GM23248 (cell line): ENCODE measurements at regions not wholly inside any gene's neighbourhood (a gene's known extent, or its start where the extent isn't known, plus 50 kb on each side); places are given as distances from the start of the nearest gene placed in this dataset.

ENCODE experiments used
- DNase-seq: peaks from one replicate; pipeline ENCODE4 v3.0.0-alpha.2; 2015
- H2AFZ ChIP-seq: fragments of 200-600 bp; sonication (generic); 2 replicates; pipeline ENCODE4 v1.6.1; 2016; ENCODE audit warnings: antibody characterized with exemption
- H3F3A ChIP-seq: fragments of 200-600 bp; sonication (generic); 2 replicates; pipeline ENCODE4 v1.6.1; 2016; ENCODE audit warnings: mild to moderate bottlenecking, antibody characterized with exemption, mixed run types; ENCODE audit not compliant: insufficient read depth
- H3K27ac ChIP-seq: fragments of 200-600 bp; sonication (generic); 2 replicates; pipeline ENCODE4 v1.5.1; 2016; ENCODE audit warnings: mild to moderate bottlenecking
- H3K27me3 ChIP-seq: fragments of 200-600 bp; sonication (generic); replicated peaks from 2 replicates; pipeline ENCODE4 v1.6.1; 2016; ENCODE audit warnings: mild to moderate bottlenecking; ENCODE audit not compliant: insufficient read depth
- H3K36me3 ChIP-seq: fragments of 200-600 bp; sonication (generic); 2 replicates; pipeline ENCODE4 v1.6.1; 2016; ENCODE audit warnings: low read depth, mild to moderate bottlenecking
- H3K4me1 ChIP-seq: fragments of 200-600 bp; sonication (generic); 2 replicates; pipeline ENCODE4 v1.6.1; 2016; ENCODE audit warnings: mild to moderate bottlenecking; ENCODE audit not compliant: insufficient read depth
- H3K4me2 ChIP-seq: fragments of 200-600 bp; sonication (generic); one replicate; pipeline ENCODE4 v1.6.1; 2016; ENCODE audit warnings: mild to moderate bottlenecking; ENCODE audit not compliant: unreplicated experiment
- H3K4me3 ChIP-seq: fragments of 200-600 bp; sonication (generic); 2 replicates; pipeline ENCODE4 v1.5.1; 2016; ENCODE audit warnings: mild to moderate bottlenecking
- H3K79me2 ChIP-seq: fragments of 200-600 bp; sonication (generic); 2 replicates; pipeline ENCODE4 v1.6.1; 2016; ENCODE audit warnings: mild to moderate bottlenecking; ENCODE audit not compliant: insufficient read depth
- H3K9ac ChIP-seq: fragments of 200-600 bp; sonication (generic); 2 replicates; pipeline ENCODE4 v1.6.1; 2016; ENCODE audit warnings: mild to moderate bottlenecking
- H3K9me2 ChIP-seq: fragments of 200-600 bp; sonication (generic); 2 replicates; pipeline ENCODE4 v1.6.1; 2016; ENCODE audit warnings: mixed run types, mild to moderate bottlenecking, moderate library complexity; ENCODE audit not compliant: insufficient read depth
- H3K9me3 ChIP-seq: fragments of 200-600 bp; sonication (generic); one replicate; pipeline ENCODE4 v1.6.1; 2017; ENCODE audit warnings: low read depth
- H4K20me1 ChIP-seq: fragments of 200-600 bp; sonication (generic); 2 replicates; pipeline ENCODE4 v1.6.0; 2016; ENCODE audit not compliant: insufficient read depth
- EZH2 ChIP-seq: fragments of 200-600 bp; sonication (generic); IDR thresholded peaks from 2 replicates; pipeline ENCODE4 v1.6.1; 2018; ENCODE audit warnings: antibody characterized with exemption, mild to moderate bottlenecking; ENCODE audit not compliant: insufficient read depth, poor library complexity, severe bottlenecking
- EZH2phosphoT487 ChIP-seq: fragments of 200-600 bp; sonication (generic); IDR thresholded peaks from 2 replicates; pipeline ENCODE4 v1.6.1; 2018; ENCODE audit warnings: antibody characterized with exemption, moderate library complexity, mild to moderate bottlenecking, low read depth; ENCODE audit not compliant: insufficient read depth
- WGBS, 2 experiments: methylation state at CpG; one replicate each; pipeline ENCODE4 v1.1.6; 2015 to 2017; ENCODE audit warnings: low lambda C conversion rate in 2 of 2, low coverage in 1 of 2; ENCODE audit errors: missing lambda C conversion rate in 2 of 2; 5-methylcytosine and 5-hydroxymethylcytosine counted together
- in situ Hi-C: fragments of 300-500 bp; cut with MboI; formaldehyde crosslinking; loops from 2 replicates; pipeline ENCODE4 v1.15.0; 2020

DNA sequence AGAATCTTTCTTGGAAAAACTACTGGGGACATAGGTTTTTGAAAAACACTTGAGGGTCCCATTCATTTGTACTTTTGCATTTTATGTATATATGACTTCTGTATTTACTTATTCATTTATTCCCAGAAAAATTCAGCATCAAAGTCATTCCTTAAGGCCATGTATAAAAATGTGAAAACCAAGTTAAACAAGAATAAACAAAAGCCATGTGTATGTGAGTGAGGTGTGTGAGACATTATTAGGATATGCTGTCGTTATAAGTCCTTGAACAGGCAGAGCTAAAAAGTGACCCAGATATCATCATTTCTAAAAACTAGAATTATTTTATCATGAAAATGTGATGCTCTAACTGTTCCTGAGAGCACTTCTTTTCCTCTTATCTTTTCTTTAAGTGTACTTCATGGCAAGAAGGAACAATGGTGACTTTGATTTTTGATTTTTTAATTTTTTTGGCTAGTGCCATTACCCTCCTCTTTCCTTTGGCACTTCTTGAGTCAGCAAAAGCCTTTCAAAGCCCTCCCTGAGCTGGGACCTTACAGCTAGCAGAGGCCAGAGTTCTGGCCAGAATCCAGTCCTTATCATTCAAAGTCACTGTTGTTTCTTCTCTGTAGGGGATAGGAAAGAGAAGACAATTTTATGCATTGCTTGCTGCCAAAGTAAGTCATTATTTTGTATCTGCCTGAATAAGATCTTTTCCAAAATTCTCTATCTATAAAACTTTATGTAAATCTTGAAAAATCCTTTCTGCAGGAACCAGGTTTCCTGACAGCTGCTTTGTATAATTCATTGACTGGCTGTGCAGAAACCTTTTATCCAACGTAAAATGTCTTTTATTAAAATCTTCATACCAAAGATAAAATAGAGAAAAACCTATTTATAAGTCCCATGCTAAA, 419.7 kb upstream of the PRICKLE1 start:
- Histone ChIP-seq H3F3A (no peaks in the 10 kb centered on the region), H3K9me3 (no peaks in the 10 kb centered on the region), H2AFZ (no peak overlapping the region), H3K4me1 (no peaks in the 10 kb centered on the region), H3K9ac (no peak overlapping the region), H3K27me3 (no peaks in the 10 kb centered on the region), H3K4me2 (no peak overlapping the region), H3K27ac (no peak overlapping the region), H3K9me2 (0 out of 2 replicates have a peak, but pooled peaks cover 4% of the 10 kb centered on the region), H4K20me1 (no peaks in the 10 kb centered on the region), H3K36me3 (no peaks in the 10 kb centered on the region), H3K4me3 (no peak overlapping the region), H3K79me2 (no peaks in the 10 kb centered on the region)
- no peak for DNase-seq
- 88 to 94% methylated on average over 2 of the region's 2 CpGs for WGBS, 2 experiments
- in situ Hi-C loops, result no loop called here
- TF ChIP-seq EZH2phosphoT487 (no peak), EZH2 (no peak)

- Histone ChIP-seq H3K36me3 (no peaks in the 10 kb centered on the region), H3F3A (no peaks in the 10 kb centered on the region), H3K79me2 (no peaks in the 10 kb centered on the region), H2AFZ (no peak overlapping the region), H3K4me1 (no peaks in the 10 kb centered on the region), H3K27ac (no peak overlapping the region), H3K4me2 (no peak overlapping the region), H3K9me3 (no peaks in the 10 kb centered on the region), H4K20me1 (no peaks in the 10 kb centered on the region), H3K4me3 (no peak overlapping the region), H3K9me2 (0 out of 2 replicates have a peak, but pooled peaks cover 4% of the 10 kb centered on the region), H3K9ac (no peak overlapping the region), H3K27me3 (no peaks in the 10 kb centered on the region)
- in situ Hi-C loops, result no loop called here
- WGBS, 2 experiments, result 78 to 79% methylated on average over 6 of the region's 6 CpGs
- DNase-seq, result no peak
- TF ChIP-seq EZH2, result no peak
- no peak for TF ChIP-seq EZH2phosphoT487
Measured at GRCh38 chr12:43004908-43005307, 415.4 kb upstream of the PRICKLE1 start.

DNA sequence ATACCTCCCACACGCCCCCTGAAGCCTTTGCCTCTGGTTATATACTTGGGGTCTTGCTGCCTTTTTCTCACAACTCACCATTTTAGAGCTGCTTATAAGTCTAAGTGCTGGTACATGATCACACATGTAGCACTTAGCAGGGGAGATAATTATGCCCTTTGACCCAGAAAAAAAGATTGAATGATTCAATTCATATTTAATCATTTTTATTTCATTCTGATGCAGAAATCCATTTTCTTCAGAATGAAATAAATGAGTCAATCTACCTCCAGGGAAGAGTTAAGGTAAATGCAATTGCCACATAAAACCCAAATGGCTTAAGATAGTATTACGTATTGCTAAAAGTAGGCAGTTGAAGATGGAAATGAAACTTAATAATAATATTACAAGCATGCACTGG, 414.6 kb upstream of the PRICKLE1 start:
- Histone ChIP-seq H3F3A (no peaks in the 10 kb centered on the region), H3K9ac (no peak overlapping the region), H3K27me3 (no peaks in the 10 kb centered on the region), H4K20me1 (no peaks in the 10 kb centered on the region), H3K4me1 (no peaks in the 10 kb centered on the region), H3K9me3 (no peaks in the 10 kb centered on the region), H3K4me2 (no peak overlapping the region), H3K27ac (no peak overlapping the region), H3K9me2 (0 out of 2 replicates have a peak, but pooled peaks cover 4% of the 10 kb centered on the region), H2AFZ (no peak overlapping the region), H3K79me2 (no peaks in the 10 kb centered on the region), H3K4me3 (no peak overlapping the region), H3K36me3 (no peaks in the 10 kb centered on the region)
- TF ChIP-seq EZH2phosphoT487 (no peak), EZH2 (no peak)
- 85 to 93% methylated on average over 2 of the region's 2 CpGs for WGBS, 2 experiments
- no peak for DNase-seq
- in situ Hi-C loops, result no loop called here

GRCh38 chr12:42996869-42997431, 407.4 kb upstream of the PRICKLE1 start:
- 18% methylated on average over 2 of the region's 2 CpGs for WGBS, 2 experiments
- no peak overlapping the region for H3K27ac ChIP-seq
- H3K36me3 ChIP-seq, result no peaks in the 10 kb centered on the region
- no peaks in the 10 kb centered on the region for H3K9me2 ChIP-seq
- H2AFZ ChIP-seq, result no peak overlapping the region
- no peaks in the 10 kb centered on the region for H3K4me1 ChIP-seq
- H3K4me2 ChIP-seq, result no peak overlapping the region
- H3K79me2 ChIP-seq, result no peaks in the 10 kb centered on the region
- no peaks in the 10 kb centered on the region for H3K9me3 ChIP-seq
- H3F3A ChIP-seq, result no peaks in the 10 kb centered on the region
- no peak overlapping the region for H3K9ac ChIP-seq
- H3K27me3 ChIP-seq, result no peaks in the 10 kb centered on the region
- no peaks in the 10 kb centered on the region for H4K20me1 ChIP-seq
- no peak for TF ChIP-seq EZH2phosphoT487
- no peak overlapping the region for H3K4me3 ChIP-seq
- in situ Hi-C loops, result no loop called here
- no peak for DNase-seq
